ENCODE measurements at regions not wholly inside any gene's neighbourhood (a gene's known extent, or its start where the extent isn't known, plus 50 kb on each side); places are given as distances from the start of the nearest gene placed in this dataset.
A peak's percentile ranks its signal among the peaks of the same experiment; 100 is the strongest.

GRCh38 chr11:82246926-82247325 lies 486.7 kb downstream of the FAM181B start:
- Mint-ChIP-seq H3K9me3 (ENCODE audit: unreplicated experiment) (no peaks in the 10 kb centered on the region), H3K4me1 (ENCODE audit: unreplicated experiment) (no peaks in the 10 kb centered on the region), H3K36me3 (ENCODE audit: low read depth, unreplicated experiment) (no peaks in the 10 kb centered on the region), H3K27ac (ENCODE audit: unreplicated experiment) (no peak overlapping the region), H3K27me3 (ENCODE audit: unreplicated experiment) (no peaks in the 10 kb centered on the region), H3K4me3 (ENCODE audit: unreplicated experiment) (no peak overlapping the region)
- TF ChIP-seq CTCF (IDR thresholded peaks at IDR 0.05; ENCODE audit: unreplicated experiment), result no peak
- DNase-seq (ENCODE audit: low spot score), result no peak

GRCh38 chr11:82239498-82239897 lies 494.2 kb downstream of the FAM181B start:
- TF ChIP-seq CTCF (IDR thresholded peaks at IDR 0.05; ENCODE audit: unreplicated experiment), result no peak
- peaks cover 3% of the 10 kb centered on the region for H3K4me1 Mint-ChIP-seq (ENCODE audit: unreplicated experiment)
- H3K27me3 Mint-ChIP-seq (ENCODE audit: unreplicated experiment), result no peaks in the 10 kb centered on the region

GRCh38 chr11:82234256-82234655 lies 499.4 kb downstream of the FAM181B start:
- Mint-ChIP-seq H3K4me1 (ENCODE audit: unreplicated experiment) (peaks cover 3% of the 10 kb centered on the region), H3K9me3 (ENCODE audit: unreplicated experiment) (no peaks in the 10 kb centered on the region), H3K27ac (ENCODE audit: unreplicated experiment) (no peak overlapping the region), H3K4me3 (ENCODE audit: unreplicated experiment) (no peak overlapping the region), H3K36me3 (ENCODE audit: low read depth, unreplicated experiment) (no peaks in the 10 kb centered on the region), H3K27me3 (ENCODE audit: unreplicated experiment) (peaks cover 2% of the 10 kb centered on the region)
- no peak for DNase-seq (ENCODE audit: low spot score)
- TF ChIP-seq CTCF (IDR thresholded peaks at IDR 0.05; ENCODE audit: unreplicated experiment), result no peak

More at GRCh38 chr11:82239498-82239897, 494.2 kb downstream of the FAM181B start:
- Mint-ChIP-seq H3K4me3 (ENCODE audit: unreplicated experiment) (no peak overlapping the region), H3K27ac (ENCODE audit: unreplicated experiment) (no peak overlapping the region), H3K36me3 (ENCODE audit: low read depth, unreplicated experiment) (no peaks in the 10 kb centered on the region), H3K9me3 (ENCODE audit: unreplicated experiment) (no peaks in the 10 kb centered on the region)
- DNase-seq (ENCODE audit: low spot score), result no peak

- TF ChIP-seq CTCF (IDR thresholded peaks at IDR 0.05; ENCODE audit: unreplicated experiment), result no peak
- DNase-seq (ENCODE audit: low spot score), result no peak
- Mint-ChIP-seq H3K27me3 (ENCODE audit: unreplicated experiment) (peaks cover 2% of the 10 kb centered on the region), H3K9me3 (ENCODE audit: unreplicated experiment) (no peaks in the 10 kb centered on the region), H3K36me3 (ENCODE audit: low read depth, unreplicated experiment) (no peaks in the 10 kb centered on the region), H3K4me3 (ENCODE audit: unreplicated experiment) (no peak overlapping the region), H3K4me1 (ENCODE audit: unreplicated experiment) (peaks cover 3% of the 10 kb centered on the region), H3K27ac (ENCODE audit: unreplicated experiment) (no peak overlapping the region)
Observed at GRCh38 chr11:82233201-82233600, 500.5 kb downstream of the FAM181B start.

- H3K9me3 Mint-ChIP-seq (ENCODE audit: unreplicated experiment), result peaks cover 6% of the 10 kb centered on the region
- H3K4me3 Mint-ChIP-seq (ENCODE audit: unreplicated experiment), result no peak overlapping the region
- no peaks in the 10 kb centered on the region for H3K4me1 Mint-ChIP-seq (ENCODE audit: unreplicated experiment)
- DNase-seq (ENCODE audit: low spot score), result no peak
- peak; percentile 40 for TF ChIP-seq CTCF (IDR thresholded peaks at IDR 0.05; ENCODE audit: unreplicated experiment)
- no peaks in the 10 kb centered on the region for H3K36me3 Mint-ChIP-seq (ENCODE audit: low read depth, unreplicated experiment)
- H3K27ac Mint-ChIP-seq (ENCODE audit: unreplicated experiment), result no peak overlapping the region
- peaks cover 2% of the 10 kb centered on the region for H3K27me3 Mint-ChIP-seq (ENCODE audit: unreplicated experiment)
Observed at GRCh38 chr11:82229341-82229740, 504.3 kb downstream of the FAM181B start.
